DOHH2 (cell line): ENCODE measurements at regions not wholly inside any gene's neighbourhood (a gene's known extent, or its start where the extent isn't known, plus 50 kb on each side); places are given as distances from the start of the nearest gene placed in this dataset.

ENCODE experiments used
- H3F3A ChIP-seq: fragments of 200-600 bp; sonication (generic), shearing (Covaris generic); 2 replicates; pipeline ENCODE4 v1.6.0; 2016; ENCODE audit warnings: antibody characterized with exemption, mild to moderate bottlenecking; ENCODE audit not compliant: control insufficient read depth, insufficient read depth
- H3K27ac ChIP-seq: fragments of 200-600 bp; sonication (generic); 2 replicates; pipeline ENCODE4 v1.5.1; 2014; ENCODE audit warnings: low read depth, mild to moderate bottlenecking, low read length, moderate library complexity
- H3K27me3 ChIP-seq: fragments of 200-600 bp; sonication (generic); 2 replicates; pipeline ENCODE4 v1.6.1; 2014; ENCODE audit warnings: mild to moderate bottlenecking, low read length, mixed read lengths; ENCODE audit not compliant: control insufficient read depth
- H3K36me3 ChIP-seq: fragments of 200-600 bp; sonication (generic); 2 replicates; pipeline ENCODE4 v1.6.1; 2014; ENCODE audit warnings: mild to moderate bottlenecking, low read length, moderate library complexity, mixed read lengths; ENCODE audit not compliant: control insufficient read depth
- H3K4me1 ChIP-seq: fragments of 200-600 bp; sonication (generic); 2 replicates; pipeline ENCODE4 v1.6.1; 2014; ENCODE audit warnings: mild to moderate bottlenecking, low read length, mixed read lengths; ENCODE audit not compliant: control insufficient read depth
- H3K4me2 ChIP-seq: fragments of 200-600 bp; sonication (generic); 2 replicates; pipeline ENCODE4 v1.6.0; 2014; ENCODE audit warnings: mild to moderate bottlenecking, low read length, moderate library complexity
- H3K4me3 ChIP-seq: fragments of 200-600 bp; sonication (generic); 2 replicates; pipeline ENCODE4 v1.5.1; 2014; ENCODE audit warnings: mild to moderate bottlenecking, low read length, mixed read lengths
- H3K79me2 ChIP-seq: fragments of 200-600 bp; sonication (generic); 2 replicates; pipeline ENCODE4 v1.6.1; 2014; ENCODE audit warnings: mild to moderate bottlenecking, low read length, mixed read lengths; ENCODE audit not compliant: control insufficient read depth
- H3K9me2 ChIP-seq: fragments of 200-600 bp; sonication (generic); replicated peaks from 2 replicates; pipeline ENCODE4 v1.6.1; 2014; ENCODE audit warnings: mild to moderate bottlenecking, low read length, mixed read lengths; ENCODE audit not compliant: control insufficient read depth
- H3K9me3 ChIP-seq: fragments of 200-600 bp; sonication (generic); 2 replicates; pipeline ENCODE4 v1.6.1; 2014; ENCODE audit warnings: antibody characterized with exemption, low read length, mixed read lengths; ENCODE audit not compliant: control insufficient read depth, insufficient read depth
- H4K20me1 ChIP-seq: fragments of 200-600 bp; sonication (generic); 2 replicates; pipeline ENCODE4 v1.6.0; 2014; ENCODE audit warnings: low read depth, mild to moderate bottlenecking, antibody characterized with exemption, low read length, moderate library complexity; ENCODE audit not compliant: control insufficient read depth, insufficient read depth
- EZH2phosphoT487 ChIP-seq: fragments of 200-600 bp; sonication (generic); IDR thresholded peaks from 2 replicates; pipeline ENCODE4 v1.6.1; 2017; ENCODE audit warnings: borderline replicate concordance, mild to moderate bottlenecking, antibody characterized with exemption, low read length, moderate library complexity, mixed read lengths
- TF ChIP-seq, protein P1 (sequence below): fragments of 200-600 bp; sonication (generic); IDR thresholded peaks from one replicate; pipeline ENCODE4 v1.5.1; 2014; ENCODE audit warnings: antibody characterized with exemption, mild to moderate bottlenecking, low read depth, low read length; ENCODE audit not compliant: poor library complexity, severe bottlenecking

DNA sequence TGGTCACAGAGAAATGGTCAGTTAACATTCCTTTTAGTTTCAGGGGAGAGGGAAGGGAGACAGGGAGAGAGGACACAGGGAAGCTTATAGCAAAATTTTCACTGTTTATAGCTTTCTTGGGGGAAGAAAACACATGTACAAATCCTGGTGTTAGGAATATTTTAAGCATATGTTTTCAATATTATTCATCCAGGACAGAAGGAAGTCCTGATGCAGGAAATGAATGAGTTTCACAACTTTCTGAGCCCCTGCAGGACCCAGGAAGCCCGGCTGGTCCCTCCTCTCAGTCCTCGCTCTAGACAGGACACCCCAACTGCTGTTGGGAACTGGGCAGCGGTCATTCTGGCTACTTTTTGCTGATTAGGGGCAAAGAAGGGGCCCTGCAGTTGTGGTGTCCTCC, 71.1 kb upstream of the ZDHHC17 start:
- Histone ChIP-seq H3K9me3 (no peaks in the 10 kb centered on the region), H3F3A (no peaks in the 10 kb centered on the region), H3K79me2 (no peaks in the 10 kb centered on the region), H3K4me1 (no peaks in the 10 kb centered on the region), H3K36me3 (no peaks in the 10 kb centered on the region), H3K4me3 (no peak overlapping the region), H3K4me2 (no peak overlapping the region), H3K9me2 (no peaks in the 10 kb centered on the region), H3K27me3 (no peaks in the 10 kb centered on the region), H3K27ac (no peak overlapping the region), H4K20me1 (no peaks in the 10 kb centered on the region)
- TF ChIP-seq, protein P1, sequence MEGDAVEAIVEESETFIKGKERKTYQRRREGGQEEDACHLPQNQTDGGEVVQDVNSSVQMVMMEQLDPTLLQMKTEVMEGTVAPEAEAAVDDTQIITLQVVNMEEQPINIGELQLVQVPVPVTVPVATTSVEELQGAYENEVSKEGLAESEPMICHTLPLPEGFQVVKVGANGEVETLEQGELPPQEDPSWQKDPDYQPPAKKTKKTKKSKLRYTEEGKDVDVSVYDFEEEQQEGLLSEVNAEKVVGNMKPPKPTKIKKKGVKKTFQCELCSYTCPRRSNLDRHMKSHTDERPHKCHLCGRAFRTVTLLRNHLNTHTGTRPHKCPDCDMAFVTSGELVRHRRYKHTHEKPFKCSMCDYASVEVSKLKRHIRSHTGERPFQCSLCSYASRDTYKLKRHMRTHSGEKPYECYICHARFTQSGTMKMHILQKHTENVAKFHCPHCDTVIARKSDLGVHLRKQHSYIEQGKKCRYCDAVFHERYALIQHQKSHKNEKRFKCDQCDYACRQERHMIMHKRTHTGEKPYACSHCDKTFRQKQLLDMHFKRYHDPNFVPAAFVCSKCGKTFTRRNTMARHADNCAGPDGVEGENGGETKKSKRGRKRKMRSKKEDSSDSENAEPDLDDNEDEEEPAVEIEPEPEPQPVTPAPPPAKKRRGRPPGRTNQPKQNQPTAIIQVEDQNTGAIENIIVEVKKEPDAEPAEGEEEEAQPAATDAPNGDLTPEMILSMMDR: no peak
- no peak for TF ChIP-seq EZH2phosphoT487

DNA sequence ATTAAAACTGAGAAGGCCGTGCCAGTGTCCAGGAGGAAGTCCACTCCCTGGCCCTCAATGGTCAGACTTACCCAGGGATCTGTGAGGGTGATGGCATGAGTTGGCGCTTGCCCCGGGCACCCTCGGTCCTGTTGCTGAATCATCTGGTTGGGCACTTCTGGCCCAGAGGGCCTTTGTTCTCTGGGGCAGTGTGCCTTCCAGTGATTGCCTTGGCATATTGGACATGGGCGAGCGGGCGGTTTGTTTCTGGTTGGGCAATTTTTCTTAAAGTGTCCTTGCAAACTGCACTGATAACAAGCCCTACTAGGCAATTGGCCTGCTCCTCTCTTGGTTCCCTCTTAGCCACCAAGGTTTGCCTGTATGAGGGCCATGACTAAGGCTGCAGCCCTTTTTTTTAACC, 69.5 kb upstream of the ZDHHC17 start:
- Histone ChIP-seq H3K27ac (no peak overlapping the region), H3K9me3 (no peaks in the 10 kb centered on the region), H4K20me1 (no peaks in the 10 kb centered on the region), H3K27me3 (no peaks in the 10 kb centered on the region), H3K36me3 (no peaks in the 10 kb centered on the region), H3K4me1 (no peaks in the 10 kb centered on the region), H3K4me2 (no peak overlapping the region), H3K4me3 (no peak overlapping the region), H3K79me2 (no peaks in the 10 kb centered on the region), H3F3A (no peaks in the 10 kb centered on the region), H3K9me2 (no peaks in the 10 kb centered on the region)
- TF ChIP-seq, protein P1: no peak
- no peak for TF ChIP-seq EZH2phosphoT487

DNA sequence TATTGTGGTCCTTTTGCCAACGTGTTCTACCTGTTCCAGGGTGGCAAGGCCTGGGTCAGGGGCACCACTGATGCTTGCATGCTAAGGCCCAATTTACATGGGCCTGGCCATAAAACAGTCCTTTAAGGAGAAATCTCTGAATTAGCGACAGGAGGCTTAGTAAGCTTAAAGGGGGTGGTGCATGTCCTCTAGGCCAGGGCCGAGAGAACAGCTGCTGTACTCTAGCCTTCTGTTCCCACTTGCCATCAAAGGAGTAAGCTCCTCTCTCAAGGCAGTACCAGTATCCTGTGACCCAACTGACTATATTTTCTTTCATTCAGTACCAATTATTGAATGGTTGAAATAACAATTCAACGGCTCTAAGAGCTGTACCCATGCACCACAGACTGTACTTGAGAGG, 67.7 kb upstream of the ZDHHC17 start:
- Histone ChIP-seq H3K9me2 (no peaks in the 10 kb centered on the region), H3K36me3 (no peaks in the 10 kb centered on the region), H3K4me2 (no peak overlapping the region), H4K20me1 (no peaks in the 10 kb centered on the region), H3K27ac (no peak overlapping the region), H3F3A (no peaks in the 10 kb centered on the region), H3K79me2 (no peaks in the 10 kb centered on the region), H3K4me3 (no peak overlapping the region), H3K4me1 (no peaks in the 10 kb centered on the region), H3K9me3 (no peaks in the 10 kb centered on the region), H3K27me3 (no peaks in the 10 kb centered on the region)
- no peak for TF ChIP-seq EZH2phosphoT487
- TF ChIP-seq, protein P1: no peak

DNA sequence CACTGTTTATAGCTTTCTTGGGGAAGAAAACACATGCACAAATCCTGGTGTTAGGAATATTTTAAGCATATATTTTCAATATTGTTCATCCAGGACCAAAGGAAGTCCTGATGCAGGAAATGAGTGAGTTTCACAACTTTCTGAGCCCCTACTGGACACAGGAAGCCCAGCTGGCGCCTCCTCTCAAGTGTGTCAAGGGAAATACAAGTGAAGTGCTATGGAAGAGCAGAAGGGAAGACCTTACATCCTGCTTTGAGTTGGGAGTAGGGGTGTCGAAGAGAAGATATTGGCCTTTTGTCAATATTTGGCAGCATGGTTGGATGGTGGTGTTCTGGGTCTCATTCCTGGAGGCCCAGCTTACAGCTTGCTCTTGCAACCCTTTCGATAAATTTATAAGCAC, 66.1 kb upstream of the ZDHHC17 start:
- Histone ChIP-seq H4K20me1 (no peaks in the 10 kb centered on the region), H3K79me2 (no peaks in the 10 kb centered on the region), H3K27me3 (no peaks in the 10 kb centered on the region), H3F3A (no peaks in the 10 kb centered on the region), H3K4me3 (no peak overlapping the region), H3K9me2 (no peaks in the 10 kb centered on the region), H3K27ac (no peak overlapping the region), H3K36me3 (no peaks in the 10 kb centered on the region), H3K4me1 (no peaks in the 10 kb centered on the region), H3K4me2 (no peak overlapping the region), H3K9me3 (no peaks in the 10 kb centered on the region)
- TF ChIP-seq, protein P1: no peak
- no peak for TF ChIP-seq EZH2phosphoT487
